Stimulated activated CD8-positive, alpha-beta memory T cell treated with anti-CD3 and anti-CD28 coated beads, Interleukin-4, amount 100 ng/mL, for 1 hour (primary cell): ENCODE measurements at regions not wholly inside any gene's neighbourhood (a gene's known extent, or its start where the extent isn't known, plus 50 kb on each side); places are given as distances from the start of the nearest gene placed in this dataset.
"Not testable (repeated sequence)": the region's sequence is repeated elsewhere in the genome, so short reads cannot be mapped to it uniquely, and the experiment has no call there.

Source experiments
- DNase-seq, 2 donors: peaks; one replicate each; pipeline ENCODE4 v3.0.0-alpha.2; 2020; ENCODE audit warnings: low read depth in 2 of 2, low spot score in 1 of 2

GRCh38 chr4:179372242-179372641 is 1930.0 kb upstream of the AGA start:
- no peak for DNase-seq

GRCh38 chr4:179372746-179373145 is 1930.5 kb upstream of the AGA start:
- DNase-seq = no peak

- DNase-seq = not testable (repeated sequence)
Measured at GRCh38 chr4:179378847-179379246, 1936.6 kb upstream of the AGA start.

- DNase-seq = no peak
Measured at GRCh38 chr4:179392787-179393186, 1950.5 kb upstream of the AGA start.

- DNase-seq = no peak
Measured at GRCh38 chr4:179398414-179398813, 1956.2 kb upstream of the AGA start.

GRCh38 chr4:179399054-179399782 is 1957.0 kb upstream of the AGA start:
- DNase-seq = no peak

- no peak for DNase-seq
Measured at GRCh38 chr4:179415037-179415846, 1973.0 kb upstream of the AGA start.

- DNase-seq = no peak
Measured at GRCh38 chr4:179415847-179416223, 1973.6 kb upstream of the AGA start.

GRCh38 chr4:179417357-179417756 is 1975.1 kb upstream of the AGA start:
- no peak for DNase-seq

GRCh38 chr4:179437962-179438361 is 1995.7 kb upstream of the AGA start:
- DNase-seq = no peak

- DNase-seq = no peak
Measured at GRCh38 chr4:179441596-179441995, 1999.4 kb upstream of the AGA start.

GRCh38 chr4:179447308-179447707 is 2005.1 kb upstream of the AGA start:
- DNase-seq = no peak

- DNase-seq = no peak
Measured at GRCh38 chr4:179465131-179465797, 2023.0 kb upstream of the AGA start.

- DNase-seq = no peak
Measured at GRCh38 chr4:179467878-179468277, 2025.6 kb upstream of the AGA start.

- DNase-seq = no peak
Measured at GRCh38 chr4:179472164-179472563, 2029.9 kb upstream of the AGA start.

- no peak for DNase-seq
Measured at GRCh38 chr4:179478608-179479007, 2036.4 kb upstream of the AGA start.

- no peak for DNase-seq
Measured at GRCh38 chr4:179485781-179486180, 2043.5 kb upstream of the AGA start.

- no peak for DNase-seq
Measured at GRCh38 chr4:179486570-179487335, 2044.5 kb upstream of the AGA start.

- no peak for DNase-seq
Measured at GRCh38 chr4:179492260-179493080, 2050.2 kb upstream of the AGA start.

GRCh38 chr4:179503976-179504375 is 2061.7 kb upstream of the AGA start:
- no peak for DNase-seq
